ENCODE measurements at regions not wholly inside any gene's neighbourhood (a gene's known extent, or its start where the extent isn't known, plus 50 kb on each side); places are given as distances from the start of the nearest gene placed in this dataset.

DNA sequence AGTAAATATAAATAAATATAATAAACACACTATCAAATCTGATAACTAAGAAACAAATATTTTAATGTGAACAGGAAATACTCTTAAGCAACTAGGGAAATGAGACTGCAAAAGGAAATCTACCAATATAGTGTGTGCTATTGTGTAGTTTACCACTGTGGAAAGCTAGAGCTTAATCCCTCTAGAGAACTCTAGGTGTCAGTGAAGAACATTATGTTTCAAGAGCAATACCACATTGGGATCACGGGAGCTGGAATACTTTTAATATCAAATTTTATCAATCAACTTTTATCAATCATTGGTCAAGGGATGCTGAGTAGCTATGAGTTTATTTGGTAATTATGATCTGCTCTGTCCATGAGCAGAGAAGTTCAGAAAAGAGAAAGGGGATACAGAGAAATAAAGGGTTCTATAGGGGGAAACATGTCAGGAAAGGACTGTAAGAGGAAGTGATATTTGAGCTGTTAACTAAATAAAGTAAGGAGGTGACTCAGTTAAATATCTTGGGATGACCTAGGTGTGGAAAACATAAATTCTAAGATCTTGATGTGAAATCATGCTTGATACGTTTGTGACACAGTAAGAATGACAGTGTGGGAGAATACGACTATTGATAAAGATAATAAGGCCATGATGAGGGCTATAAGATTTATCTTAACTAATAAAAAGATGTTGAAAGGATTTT lies 762.2 kb upstream of the ALCAM start:
- TF ChIP-seq, protein P1, sequence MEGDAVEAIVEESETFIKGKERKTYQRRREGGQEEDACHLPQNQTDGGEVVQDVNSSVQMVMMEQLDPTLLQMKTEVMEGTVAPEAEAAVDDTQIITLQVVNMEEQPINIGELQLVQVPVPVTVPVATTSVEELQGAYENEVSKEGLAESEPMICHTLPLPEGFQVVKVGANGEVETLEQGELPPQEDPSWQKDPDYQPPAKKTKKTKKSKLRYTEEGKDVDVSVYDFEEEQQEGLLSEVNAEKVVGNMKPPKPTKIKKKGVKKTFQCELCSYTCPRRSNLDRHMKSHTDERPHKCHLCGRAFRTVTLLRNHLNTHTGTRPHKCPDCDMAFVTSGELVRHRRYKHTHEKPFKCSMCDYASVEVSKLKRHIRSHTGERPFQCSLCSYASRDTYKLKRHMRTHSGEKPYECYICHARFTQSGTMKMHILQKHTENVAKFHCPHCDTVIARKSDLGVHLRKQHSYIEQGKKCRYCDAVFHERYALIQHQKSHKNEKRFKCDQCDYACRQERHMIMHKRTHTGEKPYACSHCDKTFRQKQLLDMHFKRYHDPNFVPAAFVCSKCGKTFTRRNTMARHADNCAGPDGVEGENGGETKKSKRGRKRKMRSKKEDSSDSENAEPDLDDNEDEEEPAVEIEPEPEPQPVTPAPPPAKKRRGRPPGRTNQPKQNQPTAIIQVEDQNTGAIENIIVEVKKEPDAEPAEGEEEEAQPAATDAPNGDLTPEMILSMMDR (IDR thresholded peaks at IDR 0.05; ENCODE audit: poor library complexity, severe bottlenecking), result peak; percentile 54
- TF ChIP-seq EP300 (conservative IDR thresholded peaks at IDR 0.05; ENCODE audit: poor library complexity, severe bottlenecking) (no peak), POLR2AphosphoS5 (IDR thresholded peaks at IDR 0.05) (no peak)
